HG02885 (cell line): ENCODE measurements at regions not wholly inside any gene's neighbourhood (a gene's known extent, or its start where the extent isn't known, plus 50 kb on each side); places are given as distances from the start of the nearest gene placed in this dataset.
"Not testable (repeated sequence)": the region's sequence is repeated elsewhere in the genome, so short reads cannot be mapped to it uniquely, and the experiment has no call there.

Source experiments
- ATAC-seq: cut with Tn5 transposase; IDR thresholded peaks from one replicate; pipeline ENCODE4 v1.9.1; 2021; ENCODE audit warnings: mild to moderate bottlenecking; ENCODE audit not compliant: unreplicated experiment, poor library complexity

GRCh38 chr7:69311489-69311888, 286.8 kb upstream of the AUTS2 start:
- ATAC-seq = no peak

DNA sequence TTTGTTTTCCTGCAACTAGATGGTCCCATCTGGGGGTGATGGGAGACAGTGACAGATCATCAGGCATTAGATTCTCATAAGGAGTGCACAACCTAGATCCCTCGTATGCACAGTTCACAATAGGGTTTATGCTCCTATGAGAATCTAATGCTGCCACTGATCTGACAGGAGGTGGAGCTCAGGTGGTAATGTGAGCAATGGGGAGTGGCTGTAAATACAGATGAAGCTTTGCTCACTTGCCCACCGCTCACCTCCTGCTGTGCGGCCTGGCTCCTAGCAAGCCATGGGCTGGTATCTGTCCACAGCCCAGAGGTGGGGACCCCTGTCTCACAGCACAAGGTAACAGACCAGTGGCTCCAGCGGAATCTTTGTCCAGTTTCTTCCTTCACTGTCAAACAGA, 284.4 kb upstream of the AUTS2 start:
- ATAC-seq = not testable (repeated sequence)

- no peak for ATAC-seq
Measured at GRCh38 chr7:69318794-69319193, 279.5 kb upstream of the AUTS2 start.

DNA sequence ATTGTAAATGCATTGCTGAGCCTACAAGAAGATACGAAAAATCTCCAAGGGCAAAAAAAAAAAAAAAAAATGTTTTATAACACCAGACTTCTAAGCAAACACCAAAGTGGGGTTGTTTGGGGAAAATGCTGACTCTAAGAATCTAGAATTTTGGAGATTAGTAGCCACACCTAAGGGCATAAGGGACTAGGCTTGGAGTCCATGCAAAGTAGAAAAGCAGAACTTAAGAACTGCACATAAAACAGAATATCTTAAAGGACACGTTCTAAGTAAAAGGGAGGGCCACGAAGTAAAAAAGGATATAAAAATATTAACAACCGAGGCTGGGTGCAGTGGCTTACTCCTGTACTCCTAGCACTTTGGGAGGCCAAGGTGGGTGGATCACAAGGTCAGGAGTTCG, 269.8 kb upstream of the AUTS2 start:
- ATAC-seq = no peak

GRCh38 chr7:69334701-69335100, 263.6 kb upstream of the AUTS2 start:
- no peak for ATAC-seq

DNA sequence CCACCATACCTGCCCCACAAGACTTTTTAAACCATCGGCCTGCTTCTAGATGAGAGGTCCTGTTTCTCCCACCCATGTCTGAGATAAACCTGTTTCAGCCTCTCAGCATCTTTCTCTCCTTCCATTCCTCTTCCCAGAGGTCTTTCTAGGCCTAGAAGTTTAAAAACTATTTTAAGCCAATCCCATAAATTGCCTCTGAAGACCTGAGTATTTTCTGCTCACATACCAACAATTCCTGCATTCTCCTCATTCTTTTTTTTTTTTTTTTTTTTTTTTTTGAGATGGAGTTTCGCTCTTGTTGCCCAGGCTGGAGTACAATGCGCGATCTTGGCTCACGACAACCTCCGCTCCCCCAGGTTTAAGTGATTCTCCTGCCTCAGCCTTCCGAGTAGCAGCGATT, 262.9 kb upstream of the AUTS2 start:
- ATAC-seq = no peak

DNA sequence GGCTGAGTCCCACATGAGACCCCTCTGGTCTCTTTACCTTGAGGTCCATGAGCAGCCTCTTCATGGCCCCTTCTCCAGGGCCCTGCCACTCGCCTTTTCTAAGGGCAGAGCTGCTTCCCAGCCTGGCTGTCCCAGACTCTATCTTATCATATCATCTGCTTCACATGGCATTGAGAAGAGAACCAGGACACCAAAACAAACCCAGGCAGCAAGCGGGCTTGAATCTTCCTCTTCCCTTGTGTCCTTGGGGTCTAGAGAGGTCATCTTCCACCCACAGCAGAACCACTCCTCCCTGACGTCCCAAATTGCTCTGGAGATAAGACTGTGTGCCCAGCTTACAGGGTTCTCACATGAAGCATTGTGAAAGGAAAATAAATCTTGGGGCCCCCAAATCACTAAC, 261.3 kb upstream of the AUTS2 start:
- ATAC-seq = no peak

DNA sequence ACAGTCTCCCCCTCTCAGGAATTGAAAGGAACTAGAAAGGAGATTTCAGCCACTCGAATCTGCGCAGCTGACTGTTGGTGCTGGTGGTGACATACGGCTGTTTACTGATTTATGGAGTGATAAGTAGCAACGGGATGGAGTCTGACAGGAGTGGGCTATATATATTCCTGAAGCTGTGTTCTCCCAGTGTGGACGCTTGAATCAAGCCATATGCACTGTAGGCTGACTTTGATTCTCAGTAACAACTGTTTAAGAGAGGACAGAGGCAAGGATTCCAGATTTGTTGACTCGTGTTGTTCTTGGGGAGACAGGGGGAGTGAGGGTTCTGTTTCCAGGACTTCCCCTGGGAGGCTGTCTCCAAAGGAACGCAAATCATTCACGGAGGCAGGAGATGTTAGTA, 260.1 kb upstream of the AUTS2 start:
- no peak for ATAC-seq

- no peak for ATAC-seq
Measured at GRCh38 chr7:69341288-69341687, 257.0 kb upstream of the AUTS2 start.

DNA sequence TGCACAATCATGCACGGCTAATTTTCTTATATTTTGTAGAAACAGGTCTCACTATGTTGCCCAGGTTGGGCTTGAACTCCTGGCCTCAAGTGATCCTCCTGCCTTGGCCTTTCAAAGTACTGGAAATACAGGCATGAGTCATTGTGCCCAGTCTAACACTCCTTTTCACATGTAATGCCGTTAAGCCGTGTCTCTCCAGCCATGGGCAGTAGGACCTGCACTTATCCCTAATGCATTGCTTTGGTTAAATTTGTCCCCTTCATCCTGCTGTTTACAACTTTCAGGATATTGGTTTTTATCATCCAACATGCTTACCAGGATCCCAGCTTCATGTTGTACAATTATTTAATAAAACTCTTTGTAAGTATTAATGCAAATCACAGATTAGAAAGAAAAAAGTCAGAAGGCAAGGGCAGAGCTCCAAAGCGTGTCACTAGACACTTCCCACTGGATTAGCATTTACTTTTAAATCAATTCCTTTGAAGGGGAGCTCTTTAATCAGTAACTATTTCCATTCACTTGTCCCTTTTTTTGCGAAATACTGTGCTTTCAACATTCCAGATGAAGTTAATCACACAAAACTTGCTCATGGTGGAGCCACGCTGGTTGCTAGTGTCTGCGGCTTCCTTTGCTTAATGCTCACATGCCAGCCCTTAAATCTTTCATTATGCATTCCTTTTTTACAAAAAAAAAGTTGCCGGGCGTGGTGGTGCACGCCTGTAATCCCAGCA, 256.0 kb upstream of the AUTS2 start:
- no peak for ATAC-seq

- no peak for ATAC-seq
Measured at GRCh38 chr7:69349291-69349690, 249.0 kb upstream of the AUTS2 start.

DNA sequence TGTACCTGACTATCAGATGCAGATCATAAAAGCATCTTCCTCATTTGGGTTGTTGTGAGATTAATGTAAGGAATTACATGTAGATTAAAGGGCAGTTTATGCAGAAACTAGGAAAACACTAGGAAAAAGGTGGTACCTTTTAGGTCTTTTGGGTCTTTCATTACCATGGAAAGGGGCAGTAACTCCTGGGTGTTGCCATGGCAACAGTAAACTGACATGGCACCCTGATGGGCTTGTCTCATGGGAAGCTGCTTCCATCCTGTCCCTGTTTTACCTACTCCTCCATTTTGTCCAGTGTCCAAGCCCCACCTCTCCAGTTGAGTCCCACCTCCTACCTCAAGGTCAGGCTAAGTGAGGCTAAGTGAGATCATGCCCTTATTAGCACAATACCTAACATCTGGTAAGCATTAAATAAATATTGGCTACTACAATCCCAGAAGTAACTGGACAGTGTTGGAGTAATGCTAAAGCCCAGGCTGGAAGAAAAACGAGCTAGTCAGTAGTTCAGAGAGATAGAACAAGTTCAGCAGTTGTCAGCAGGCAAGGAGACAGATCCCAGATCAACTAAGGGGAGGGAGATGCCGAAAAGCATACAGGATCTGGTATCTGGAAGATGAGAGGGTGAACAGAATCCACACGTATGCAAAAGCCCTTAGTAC, 240.0 kb upstream of the AUTS2 start:
- no peak for ATAC-seq

GRCh38 chr7:69359003-69359700, 239.1 kb upstream of the AUTS2 start:
- ATAC-seq = no peak

GRCh38 chr7:69360913-69361312, 237.4 kb upstream of the AUTS2 start:
- ATAC-seq = no peak

DNA sequence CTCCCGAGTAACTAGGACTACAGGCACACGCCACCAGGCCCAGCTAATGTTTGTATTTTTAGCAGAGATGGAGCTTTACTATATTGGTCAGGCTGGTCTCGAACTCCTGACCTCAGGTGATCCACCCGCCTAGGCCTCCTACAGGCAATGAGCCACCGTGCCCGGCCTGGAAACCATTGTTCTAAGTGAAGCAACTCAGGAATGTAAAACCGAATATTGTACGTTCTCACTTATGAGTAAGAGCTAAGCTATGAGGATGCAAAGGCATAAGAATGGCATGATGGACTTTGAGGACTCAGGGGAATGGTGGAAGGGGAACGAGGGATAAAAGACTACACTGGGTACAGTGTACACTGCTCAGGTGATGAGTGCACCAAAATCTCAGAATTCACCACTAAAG, 235.1 kb upstream of the AUTS2 start:
- ATAC-seq = no peak

- no peak for ATAC-seq
Measured at GRCh38 chr7:69364813-69365643, 233.2 kb upstream of the AUTS2 start.

GRCh38 chr7:69365651-69366192, 232.6 kb upstream of the AUTS2 start:
- no peak for ATAC-seq

GRCh38 chr7:69367780-69368179, 230.5 kb upstream of the AUTS2 start:
- ATAC-seq = no peak

GRCh38 chr7:69373171-69374043, 224.9 kb upstream of the AUTS2 start:
- no peak for ATAC-seq

GRCh38 chr7:69374044-69374425, 224.2 kb upstream of the AUTS2 start:
- ATAC-seq = no peak
